ENCODE measurements at regions not wholly inside any gene's neighbourhood (a gene's known extent, or its start where the extent isn't known, plus 50 kb on each side); places are given as distances from the start of the nearest gene placed in this dataset.
A peak's percentile ranks its signal among the peaks of the same experiment; 100 is the strongest.

DNA sequence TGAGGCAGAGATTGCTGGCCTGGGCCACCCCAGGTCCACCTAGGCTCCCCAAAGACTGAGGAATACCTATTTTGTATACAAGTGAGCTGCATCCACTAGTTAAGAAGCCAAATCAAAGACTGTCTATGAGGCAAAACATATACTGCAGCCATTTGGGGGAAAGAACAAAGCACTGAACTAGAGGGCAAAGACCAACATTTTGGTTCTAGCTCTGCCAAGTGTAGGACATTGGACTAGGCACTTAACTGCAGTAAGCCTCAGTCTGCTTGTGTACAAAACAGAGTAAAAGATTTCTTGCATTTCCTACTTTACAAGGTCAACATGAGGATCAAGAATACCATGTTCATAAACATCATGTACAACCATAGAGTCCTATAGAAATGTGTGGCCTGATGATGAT lies 94.8 kb upstream of the CYP1B1 start:
- no peak for DNase-seq

DNA sequence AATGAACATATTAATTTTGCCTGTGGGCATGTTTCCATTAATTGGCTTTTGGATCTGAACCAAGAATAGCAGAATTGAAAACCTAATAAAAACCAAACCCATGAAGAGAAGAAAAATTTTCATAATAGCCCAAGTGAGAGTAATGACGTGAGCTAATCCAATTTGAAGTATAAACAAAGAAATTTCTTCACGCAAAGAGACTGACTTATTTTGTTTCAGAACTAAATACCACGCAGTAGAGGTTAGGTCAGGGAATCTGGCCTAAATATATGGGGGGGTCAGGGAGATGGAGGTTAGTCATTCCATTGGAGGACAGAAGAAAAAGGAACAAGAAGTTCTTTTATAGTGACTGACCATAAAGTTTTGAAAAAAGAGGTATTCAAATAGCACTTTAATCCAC lies 94.1 kb upstream of the CYP1B1 start:
- no peaks in the 10 kb centered on the region for H3K4me1 Mint-ChIP-seq
- H3K4me3 Mint-ChIP-seq = no peak overlapping the region
- H3K27me3 Mint-ChIP-seq = peaks cover 26% of the 10 kb centered on the region
- H3K9me3 Mint-ChIP-seq (ENCODE audit: low read depth) = no peaks in the 10 kb centered on the region
- ChIA-PET POLR2A (no interaction called here), CTCF (no interaction called here)
- intact Hi-C loops (cut with DNase I, micrococcal nuclease) = no loop called here
- DNase-seq = no peak
- no peak overlapping the region for H3K27ac Mint-ChIP-seq
- ATAC-seq = no peak
- H3K36me3 Mint-ChIP-seq (ENCODE audit: low read depth) = no peaks in the 10 kb centered on the region

More for the DNA sequence above, 94.8 kb upstream of the CYP1B1 start:
- intact Hi-C loops (cut with DNase I, micrococcal nuclease) = no loop called here
- ChIA-PET POLR2A (no interaction called here), CTCF (no interaction called here)
- H3K27me3 Mint-ChIP-seq = peaks cover 28% of the 10 kb centered on the region
- H3K9me3 Mint-ChIP-seq (ENCODE audit: low read depth) = no peaks in the 10 kb centered on the region
- H3K27ac Mint-ChIP-seq = no peak overlapping the region
- no peak for ATAC-seq
- no peaks in the 10 kb centered on the region for H3K4me1 Mint-ChIP-seq
- H3K4me3 Mint-ChIP-seq = no peak overlapping the region
- no peaks in the 10 kb centered on the region for H3K36me3 Mint-ChIP-seq (ENCODE audit: low read depth)

DNA sequence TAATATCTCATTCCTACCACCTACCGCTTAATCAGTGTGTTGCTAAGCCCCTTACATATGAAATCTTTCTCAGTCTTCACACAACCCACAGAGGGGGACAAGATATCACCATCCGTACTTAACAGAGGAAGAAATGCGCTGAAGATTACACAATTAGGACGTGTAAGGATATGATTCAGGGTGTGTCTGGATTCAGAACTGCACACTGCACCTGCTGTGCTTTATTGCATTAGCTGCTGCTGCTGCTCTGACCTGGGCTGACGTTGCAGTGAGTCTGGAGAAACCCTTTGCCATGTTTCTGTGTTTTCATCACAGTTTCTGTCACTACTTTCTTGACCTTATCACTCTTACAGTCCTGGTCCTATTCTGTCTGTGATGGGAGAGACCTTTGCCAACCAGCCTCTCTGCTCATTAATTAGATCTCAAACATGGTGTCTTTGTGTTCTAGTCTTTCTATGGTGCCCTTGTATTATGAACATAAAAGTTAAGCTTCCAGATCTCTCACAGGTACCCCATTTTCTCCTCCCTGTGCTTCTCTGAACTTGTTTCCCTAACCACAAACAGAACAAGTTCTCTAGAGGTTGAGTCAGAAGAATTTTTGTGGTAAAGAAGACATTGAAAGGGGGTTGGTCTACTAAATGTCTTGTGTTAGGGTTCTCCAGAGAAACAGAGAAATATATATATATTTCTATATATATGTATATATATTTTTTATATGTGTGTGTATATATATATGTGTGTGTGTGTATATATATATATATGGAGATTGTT lies 92.9 kb upstream of the CYP1B1 start:
- intact Hi-C loops (cut with DNase I, micrococcal nuclease) = no loop called here
- Mint-ChIP-seq H3K9me3 (ENCODE audit: low read depth) (no peaks in the 10 kb centered on the region), H3K4me1 (no peaks in the 10 kb centered on the region), H3K4me3 (no peak overlapping the region), H3K27me3 (peaks cover 28% of the 10 kb centered on the region), H3K27ac (no peak overlapping the region), H3K36me3 (ENCODE audit: low read depth) (no peaks in the 10 kb centered on the region)
- DNase-seq (no peak), ATAC-seq (no peak)
- CTCF ChIA-PET = no interaction called here
- POLR2A ChIA-PET = no interaction called here

DNA sequence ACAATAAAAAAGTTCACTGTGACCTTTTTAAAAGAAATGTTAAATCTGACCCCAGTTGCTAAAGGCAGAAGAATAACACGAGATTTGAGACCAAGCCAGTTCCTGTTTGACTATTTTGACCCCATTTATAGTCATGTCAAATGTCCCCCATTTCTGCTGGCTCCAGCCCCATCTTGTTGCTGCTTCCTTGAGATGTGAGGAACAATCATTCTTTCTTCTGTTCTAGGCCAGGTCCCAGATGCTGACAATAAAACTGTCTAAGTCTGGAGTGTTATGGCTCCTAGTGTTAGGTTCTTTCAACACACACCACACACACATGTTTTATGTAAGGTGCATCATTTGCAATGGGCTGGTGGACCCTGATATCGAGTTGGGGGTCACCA lies 92.0 kb upstream of the CYP1B1 start:
- Mint-ChIP-seq H3K27me3 (peaks cover 28% of the 10 kb centered on the region), H3K4me3 (no peak overlapping the region), H3K9me3 (ENCODE audit: low read depth) (no peaks in the 10 kb centered on the region), H3K36me3 (ENCODE audit: low read depth) (no peaks in the 10 kb centered on the region), H3K27ac (no peak overlapping the region), H3K4me1 (no peaks in the 10 kb centered on the region)
- ATAC-seq (no peak), DNase-seq (no peak)
- ChIA-PET CTCF (no interaction called here), POLR2A (no interaction called here)
- intact Hi-C loops (cut with DNase I, micrococcal nuclease) = no loop called here

DNA sequence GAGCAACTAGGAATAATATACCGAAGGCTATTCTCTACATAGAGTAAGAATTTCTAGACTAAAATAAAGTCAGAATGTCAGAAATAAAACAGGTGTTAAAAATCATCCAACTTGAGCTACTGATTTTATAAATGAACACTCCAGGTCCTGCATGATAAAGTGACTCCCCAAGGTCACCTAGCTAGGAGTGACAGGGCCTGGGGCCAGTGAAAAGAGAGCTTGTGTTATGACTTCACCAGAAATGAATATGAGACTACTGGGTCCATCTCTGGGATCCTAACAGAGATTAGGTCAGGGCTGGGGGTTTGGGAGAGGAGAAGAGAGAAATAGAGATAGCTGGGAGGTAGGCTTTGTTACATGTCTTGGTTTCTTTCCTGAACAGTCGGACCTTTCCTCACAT lies 89.7 kb upstream of the CYP1B1 start:
- POLR2A ChIA-PET = no interaction called here
- Mint-ChIP-seq H3K36me3 (ENCODE audit: low read depth) (no peaks in the 10 kb centered on the region), H3K27ac (no peak overlapping the region), H3K4me1 (no peaks in the 10 kb centered on the region), H3K27me3 (peaks cover 26% of the 10 kb centered on the region), H3K9me3 (ENCODE audit: low read depth) (no peaks in the 10 kb centered on the region), H3K4me3 (no peak overlapping the region)
- ATAC-seq (no peak), DNase-seq (no peak)
- intact Hi-C loops (cut with DNase I, micrococcal nuclease) = no loop called here
- CTCF ChIA-PET = interaction anchor here (0.5 kb wide), 1 partner anchor 13 kb away, joined by 3 read pairs; no protein-coding TSS in a partner anchor

DNA sequence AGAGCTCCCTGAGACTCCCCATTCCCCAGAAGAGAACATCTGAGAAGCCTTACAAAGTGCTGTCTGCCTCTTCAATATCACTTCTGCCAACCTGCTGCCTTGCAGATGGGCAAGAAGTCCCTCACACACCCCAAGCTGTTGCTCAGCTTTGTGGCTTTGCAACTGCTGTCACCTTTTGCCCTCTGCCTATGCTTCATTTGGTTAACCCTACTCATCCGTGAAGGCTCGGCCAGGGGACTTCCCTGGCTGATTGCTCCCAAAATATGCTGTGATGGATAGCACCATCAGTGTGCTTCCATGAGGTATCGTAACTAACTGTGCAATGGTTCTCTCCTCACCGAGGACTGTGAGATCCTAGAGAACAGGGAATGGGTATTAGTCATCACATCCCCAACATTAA lies 88.9 kb upstream of the CYP1B1 start:
- H3K4me3 Mint-ChIP-seq = no peak overlapping the region
- no peak overlapping the region for H3K27ac Mint-ChIP-seq
- ChIA-PET CTCF (no interaction called here), POLR2A (no interaction called here)
- H3K4me1 Mint-ChIP-seq = no peaks in the 10 kb centered on the region
- intact Hi-C loops (cut with DNase I, micrococcal nuclease) = no loop called here
- no peaks in the 10 kb centered on the region for H3K9me3 Mint-ChIP-seq (ENCODE audit: low read depth)
- DNase-seq (no peak), ATAC-seq (no peak)
- H3K36me3 Mint-ChIP-seq (ENCODE audit: low read depth) = no peaks in the 10 kb centered on the region
- H3K27me3 Mint-ChIP-seq = peaks cover 22% of the 10 kb centered on the region

DNA sequence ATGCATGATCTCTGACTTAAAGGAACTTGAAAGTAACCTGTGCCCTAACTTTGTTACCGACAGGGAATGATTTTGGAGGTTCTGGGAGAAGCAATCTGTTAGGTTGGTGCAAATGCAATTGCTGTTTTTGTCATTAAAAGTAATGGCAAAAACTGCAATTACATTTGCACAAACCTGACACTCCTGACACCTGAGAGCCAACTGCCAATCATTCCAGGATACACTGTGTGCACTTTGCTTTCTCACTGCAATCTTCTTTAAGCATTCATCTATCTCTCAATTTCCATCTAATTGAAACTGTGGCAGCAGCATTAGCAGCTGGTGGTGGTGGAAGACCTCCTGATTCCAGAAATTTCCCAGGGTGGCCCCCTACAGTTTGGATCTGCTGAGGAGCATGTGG lies 87.6 kb upstream of the CYP1B1 start:
- H3K36me3 Mint-ChIP-seq (ENCODE audit: low read depth) = no peaks in the 10 kb centered on the region
- no peaks in the 10 kb centered on the region for H3K4me1 Mint-ChIP-seq
- ATAC-seq (no peak), DNase-seq (no peak)
- H3K4me3 Mint-ChIP-seq = no peak overlapping the region
- intact Hi-C loops (cut with DNase I, micrococcal nuclease) = no loop called here
- ChIA-PET POLR2A (no interaction called here), CTCF (interaction anchor here (1.2 kb wide), 1 partner anchor 14 kb away, joined by 3 read pairs; no protein-coding TSS in a partner anchor)
- peaks cover 18% of the 10 kb centered on the region for H3K27me3 Mint-ChIP-seq
- no peaks in the 10 kb centered on the region for H3K9me3 Mint-ChIP-seq (ENCODE audit: low read depth)
- no peak overlapping the region for H3K27ac Mint-ChIP-seq

DNA sequence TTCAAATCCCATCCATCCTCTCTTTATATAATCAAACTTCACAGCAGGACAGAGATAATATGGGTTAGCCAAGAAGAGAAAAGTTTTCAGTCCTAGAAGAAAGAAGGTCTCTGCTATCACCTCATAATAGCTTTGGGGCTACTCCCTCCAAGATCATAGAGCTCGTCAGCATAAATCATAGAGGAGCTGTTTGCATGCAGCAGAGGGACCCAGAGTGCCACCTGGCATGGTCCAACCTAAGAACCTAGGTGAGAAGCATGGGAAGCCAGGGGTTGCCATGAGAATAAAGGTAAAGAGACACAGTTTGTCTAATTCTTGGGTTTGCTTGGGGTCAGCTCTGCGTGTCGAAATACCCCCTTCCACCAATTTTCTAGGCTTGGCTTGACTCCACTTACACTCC lies 87.1 kb upstream of the CYP1B1 start:
- H3K4me3 Mint-ChIP-seq = no peak overlapping the region
- no peaks in the 10 kb centered on the region for H3K9me3 Mint-ChIP-seq (ENCODE audit: low read depth)
- H3K27me3 Mint-ChIP-seq = peaks cover 13% of the 10 kb centered on the region
- ATAC-seq = no peak
- no peak overlapping the region for H3K27ac Mint-ChIP-seq
- POLR2A ChIA-PET = interaction anchor here (0.6 to 0.7 kb wide), 3 partner anchors 236 to 515 kb away, joined by 3 to 4 read pairs (median 3); no protein-coding TSS in a partner anchor
- no peaks in the 10 kb centered on the region for H3K4me1 Mint-ChIP-seq
- H3K36me3 Mint-ChIP-seq (ENCODE audit: low read depth) = no peaks in the 10 kb centered on the region
- CTCF ChIA-PET = interaction anchor here (0.6 to 1.2 kb wide), 3 partner anchors 12 to 119 kb away, joined by 3 to 4 read pairs (median 3); no protein-coding TSS in a partner anchor
- peak; percentile 19 for DNase-seq
- intact Hi-C loops (cut with DNase I, micrococcal nuclease) = no loop called here

DNA sequence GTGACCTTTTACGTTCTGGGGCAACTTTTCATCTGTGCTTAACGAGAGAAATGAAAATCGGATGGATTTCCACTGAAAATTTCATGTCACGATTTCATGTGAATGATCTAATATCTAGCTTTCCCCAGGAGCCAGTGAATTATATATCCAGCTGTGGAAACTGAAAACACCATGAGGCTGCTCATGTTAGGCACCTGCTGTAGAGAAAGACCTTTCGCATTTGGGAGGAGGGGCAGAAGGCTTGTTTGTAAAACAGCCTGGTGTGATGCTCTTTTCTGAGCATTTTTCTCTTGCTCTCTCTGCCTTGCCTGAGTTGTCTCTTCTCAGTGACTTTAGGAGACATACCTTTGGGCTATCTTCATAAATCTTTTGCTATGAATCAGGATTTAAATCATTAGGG lies 84.6 kb upstream of the CYP1B1 start:
- CTCF ChIA-PET = no interaction called here
- POLR2A ChIA-PET = no interaction called here
- Mint-ChIP-seq H3K27ac (no peak overlapping the region), H3K9me3 (ENCODE audit: low read depth) (no peaks in the 10 kb centered on the region), H3K36me3 (ENCODE audit: low read depth) (no peaks in the 10 kb centered on the region), H3K27me3 (peaks cover 14% of the 10 kb centered on the region), H3K4me1 (no peaks in the 10 kb centered on the region), H3K4me3 (no peak overlapping the region)
- DNase-seq = no peak
- ATAC-seq = no peak
- intact Hi-C loops (cut with DNase I, micrococcal nuclease) = no loop called here

DNA sequence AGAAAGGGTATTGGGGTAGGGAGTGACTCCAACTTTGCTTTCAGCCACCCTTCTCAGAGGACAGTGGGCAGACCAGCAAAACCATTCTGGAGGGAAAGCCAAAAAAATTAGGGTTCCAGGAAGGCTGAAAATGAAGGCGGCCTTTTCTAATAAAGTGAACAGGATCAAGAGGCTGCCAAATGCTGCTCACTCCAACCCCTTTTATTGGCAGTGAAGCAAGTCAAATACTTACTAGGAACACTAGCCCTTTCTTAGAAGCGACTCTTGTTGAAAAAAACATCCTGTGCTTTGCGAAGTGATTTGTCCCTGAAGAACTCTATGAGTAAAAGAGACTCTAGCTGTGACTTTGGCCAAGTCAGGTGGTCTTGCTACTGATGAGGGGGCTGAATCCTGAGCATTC lies 83.6 kb upstream of the CYP1B1 start:
- CTCF ChIA-PET = no interaction called here
- POLR2A ChIA-PET = no interaction called here
- ATAC-seq = no peak
- H3K27me3 Mint-ChIP-seq = peaks cover 14% of the 10 kb centered on the region
- intact Hi-C loops (cut with DNase I, micrococcal nuclease) = no loop called here
- H3K27ac Mint-ChIP-seq = no peak overlapping the region
- no peaks in the 10 kb centered on the region for H3K36me3 Mint-ChIP-seq (ENCODE audit: low read depth)
- no peaks in the 10 kb centered on the region for H3K4me1 Mint-ChIP-seq
- no peak for DNase-seq
- H3K9me3 Mint-ChIP-seq (ENCODE audit: low read depth) = no peaks in the 10 kb centered on the region
- no peak overlapping the region for H3K4me3 Mint-ChIP-seq

DNA sequence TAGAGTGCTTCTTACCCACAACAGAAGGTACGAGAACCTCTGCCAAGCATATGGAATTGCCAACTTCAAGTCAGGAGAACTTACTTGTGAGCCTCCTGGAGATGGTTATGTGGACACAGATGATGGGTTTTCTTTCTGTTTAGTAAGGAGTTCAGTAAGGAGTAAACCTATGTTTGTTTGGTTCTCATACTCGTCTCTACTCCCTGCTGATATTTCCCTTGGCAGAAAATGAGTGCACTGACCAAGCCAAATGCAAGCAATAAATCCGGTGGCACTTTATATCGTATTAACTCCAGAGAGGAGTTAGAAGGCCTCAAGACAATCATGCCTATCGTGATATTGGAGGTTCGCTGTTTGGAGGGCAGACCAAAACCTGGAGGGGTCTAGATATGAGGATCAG lies 83.2 kb upstream of the CYP1B1 start:
- Mint-ChIP-seq H3K4me3 (no peak overlapping the region), H3K9me3 (ENCODE audit: low read depth) (no peaks in the 10 kb centered on the region), H3K27me3 (peaks cover 13% of the 10 kb centered on the region), H3K4me1 (no peaks in the 10 kb centered on the region), H3K27ac (no peak overlapping the region), H3K36me3 (ENCODE audit: low read depth) (no peaks in the 10 kb centered on the region)
- intact Hi-C loops (cut with DNase I, micrococcal nuclease) = no loop called here
- no peak for ATAC-seq
- DNase-seq = no peak
- ChIA-PET CTCF (no interaction called here), POLR2A (no interaction called here)

DNA sequence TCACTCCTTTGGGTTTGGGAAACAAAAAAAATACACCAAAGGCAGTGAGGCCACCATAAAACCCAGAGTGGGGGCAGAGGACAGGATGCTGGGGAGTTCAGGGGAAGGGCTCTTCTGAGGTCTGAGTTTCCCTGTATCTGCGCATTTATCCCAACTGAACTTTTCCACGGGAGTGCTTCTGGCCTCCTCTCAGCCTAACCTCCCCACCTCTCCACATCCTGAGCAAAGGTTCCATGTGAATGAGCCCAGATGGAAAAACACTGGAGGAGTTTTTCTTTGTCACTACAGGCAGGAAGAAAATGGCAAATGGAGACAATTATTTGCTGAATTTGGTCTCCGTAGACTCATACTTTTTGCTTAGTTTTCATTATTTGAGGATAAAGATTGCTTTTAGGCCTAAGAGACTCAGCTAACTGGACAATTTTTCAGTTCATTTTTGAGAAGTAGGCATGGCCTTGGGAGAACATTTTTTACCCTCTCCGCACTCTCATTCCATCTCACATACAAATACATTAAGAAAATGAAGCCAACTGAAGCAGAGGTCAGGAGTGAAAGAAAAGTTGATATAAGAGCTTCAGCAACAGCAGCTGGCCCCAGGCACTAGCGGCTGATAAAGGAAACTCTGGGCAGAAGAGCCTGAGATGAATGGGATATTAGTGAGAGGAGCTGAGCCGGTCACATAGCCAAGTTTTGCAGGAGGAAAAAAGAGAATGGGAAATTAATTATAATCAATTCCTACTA lies 82.6 kb upstream of the CYP1B1 start:
- H3K27ac Mint-ChIP-seq = no peak overlapping the region
- CTCF ChIA-PET = no interaction called here
- no peak for ATAC-seq
- POLR2A ChIA-PET = no interaction called here
- DNase-seq = no peak
- H3K27me3 Mint-ChIP-seq = peaks cover 18% of the 10 kb centered on the region
- H3K4me1 Mint-ChIP-seq = no peaks in the 10 kb centered on the region
- no peak overlapping the region for H3K4me3 Mint-ChIP-seq
- H3K9me3 Mint-ChIP-seq (ENCODE audit: low read depth) = no peaks in the 10 kb centered on the region
- intact Hi-C loops (cut with DNase I, micrococcal nuclease) = no loop called here
- no peaks in the 10 kb centered on the region for H3K36me3 Mint-ChIP-seq (ENCODE audit: low read depth)

Data from activated CD4-positive, alpha-beta T cell treated with anti-CD3 and anti-CD28 coated beads for 36 hours (primary cell).